WI38 (cell line): ENCODE measurements at regions not wholly inside any gene's neighbourhood (a gene's known extent, or its start where the extent isn't known, plus 50 kb on each side); places are given as distances from the start of the nearest gene placed in this dataset.
"Not testable (repeated sequence)": the region's sequence is repeated elsewhere in the genome, so short reads cannot be mapped to it uniquely, and the experiment has no call there.

Experiments
- H3K4me3 ChIP-seq: 2 replicates; pipeline ENCODE4 v1.5.1; 2011; ENCODE audit warnings: low read depth, mild to moderate bottlenecking, control low read depth, low read length
- CTCF ChIP-seq: IDR thresholded peaks from 2 replicates; pipeline ENCODE4 v1.5.1; 2012; ENCODE audit warnings: low read depth, mild to moderate bottlenecking, control low read depth, low read length

GRCh38 chr10:36779238-36779846 is 346.1 kb upstream of the ANKRD30A start:
- peak; percentile 66 for TF ChIP-seq CTCF
- no peak overlapping the region for H3K4me3 ChIP-seq

- TF ChIP-seq CTCF: no peak
- H3K4me3 ChIP-seq: no peak overlapping the region
Measured at GRCh38 chr10:36778651-36779050, 346.7 kb upstream of the ANKRD30A start.

- no peak for TF ChIP-seq CTCF
- H3K4me3 ChIP-seq: no peak overlapping the region
Measured at GRCh38 chr10:36773652-36774051, 351.7 kb upstream of the ANKRD30A start.

- TF ChIP-seq CTCF: no peak
- H3K4me3 ChIP-seq: no peak overlapping the region
Measured at GRCh38 chr10:36771725-36772124, 353.7 kb upstream of the ANKRD30A start.

GRCh38 chr10:36769741-36770140 is 355.7 kb upstream of the ANKRD30A start:
- H3K4me3 ChIP-seq: not testable (repeated sequence)

GRCh38 chr10:36766940-36767339 is 358.5 kb upstream of the ANKRD30A start:
- no peak for TF ChIP-seq CTCF
- H3K4me3 ChIP-seq: no peak overlapping the region

- no peak overlapping the region for H3K4me3 ChIP-seq
- no peak for TF ChIP-seq CTCF
Measured at GRCh38 chr10:36766415-36766810, 359.0 kb upstream of the ANKRD30A start.

- TF ChIP-seq CTCF: no peak
- H3K4me3 ChIP-seq: no peak overlapping the region
Measured at GRCh38 chr10:36765782-36766414, 359.5 kb upstream of the ANKRD30A start.
